ENCODE measurements at regions not wholly inside any gene's neighbourhood (a gene's known extent, or its start where the extent isn't known, plus 50 kb on each side); places are given as distances from the start of the nearest gene placed in this dataset.

DNA sequence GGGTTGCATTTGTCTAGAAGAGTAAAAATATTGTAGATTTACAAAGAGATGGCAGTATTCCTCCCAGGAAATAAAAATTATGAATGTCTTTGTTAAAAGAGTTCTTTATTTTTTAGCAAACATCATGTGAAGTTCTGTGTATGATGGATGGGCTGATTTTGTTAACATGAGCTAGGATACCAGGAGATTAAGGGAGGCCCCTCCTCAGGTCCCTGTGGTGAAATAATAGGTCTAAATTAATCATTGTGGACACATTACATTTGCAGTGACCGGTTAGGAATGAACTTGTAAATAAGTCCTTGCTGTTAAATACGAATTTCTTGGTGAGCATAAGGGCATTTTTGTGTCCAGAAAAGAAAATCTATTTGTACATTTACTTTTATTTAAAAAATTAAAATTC, 339.4 kb upstream of the PHF14 start:
- CTCF ChIA-PET = no interaction called here
- no peaks in the 10 kb centered on the region for H3K9me3 ChIP-seq (ENCODE audit: control insufficient read depth, insufficient read depth, low read depth, low read length)
- no peaks in the 10 kb centered on the region for H3K36me3 ChIP-seq (ENCODE audit: control insufficient read depth in 2 of 2, insufficient read depth in 1 of 2, low read length in 2 of 2)

DNA sequence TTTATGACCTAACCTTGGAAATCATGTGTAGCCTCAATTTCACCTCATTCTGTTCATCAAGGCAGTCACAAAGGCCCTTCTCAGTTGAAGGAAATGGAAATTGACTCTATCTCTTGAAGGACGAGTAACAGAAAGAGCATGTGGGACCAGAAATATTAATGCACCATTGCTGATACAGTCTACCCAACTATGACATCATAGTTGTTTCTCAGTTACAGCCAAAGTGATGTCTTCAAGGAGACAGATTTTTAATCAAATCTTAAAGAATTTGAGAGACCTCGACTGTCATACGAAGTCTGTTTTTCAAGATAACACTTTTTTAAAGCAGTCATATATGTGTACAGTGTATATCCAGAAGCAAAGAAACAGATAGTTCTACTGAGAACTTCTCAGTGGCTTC, 335.7 kb upstream of the PHF14 start:
- CTCF ChIA-PET = interaction anchor here (1.0 to 1.1 kb wide), 2 partner anchors 703 to 706 kb away, joined by 3 to 4 read pairs; no protein-coding TSS in a partner anchor
- H3K36me3 ChIP-seq (ENCODE audit: control insufficient read depth in 2 of 2, insufficient read depth in 1 of 2, low read length in 2 of 2) = no peaks in the 10 kb centered on the region
- POLR2A ChIA-PET = no interaction called here
- no peak overlapping the region for H3K27ac ChIP-seq (ENCODE audit: extremely low read depth, low read depth, low read length)
- H3K4me3 ChIP-seq (ENCODE audit: low read depth, low read length) = no peak overlapping the region
- H3K9me3 ChIP-seq (ENCODE audit: control insufficient read depth, insufficient read depth, low read depth, low read length) = no peaks in the 10 kb centered on the region
- no peak for TF ChIP-seq ZSCAN23 (tag by site-specific recombination; IDR thresholded peaks at IDR 0.05)
- TF ChIP-seq, protein P1, sequence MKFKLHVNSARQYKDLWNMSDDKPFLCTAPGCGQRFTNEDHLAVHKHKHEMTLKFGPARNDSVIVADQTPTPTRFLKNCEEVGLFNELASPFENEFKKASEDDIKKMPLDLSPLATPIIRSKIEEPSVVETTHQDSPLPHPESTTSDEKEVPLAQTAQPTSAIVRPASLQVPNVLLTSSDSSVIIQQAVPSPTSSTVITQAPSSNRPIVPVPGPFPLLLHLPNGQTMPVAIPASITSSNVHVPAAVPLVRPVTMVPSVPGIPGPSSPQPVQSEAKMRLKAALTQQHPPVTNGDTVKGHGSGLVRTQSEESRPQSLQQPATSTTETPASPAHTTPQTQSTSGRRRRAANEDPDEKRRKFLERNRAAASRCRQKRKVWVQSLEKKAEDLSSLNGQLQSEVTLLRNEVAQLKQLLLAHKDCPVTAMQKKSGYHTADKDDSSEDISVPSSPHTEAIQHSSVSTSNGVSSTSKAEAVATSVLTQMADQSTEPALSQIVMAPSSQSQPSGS (tag by site-specific recombination; IDR thresholded peaks at IDR 0.05; ENCODE audit: low read depth) = 0 out of 2 replicates have a peak, but pooled peaks have one; percentile 5
- H3K4me1 ChIP-seq (ENCODE audit: control insufficient read depth, insufficient read depth, low read length) = no peaks in the 10 kb centered on the region

More for the DNA sequence above, 339.4 kb upstream of the PHF14 start:
- no peaks in the 10 kb centered on the region for H3K4me1 ChIP-seq (ENCODE audit: control insufficient read depth, insufficient read depth, low read length)
- POLR2A ChIA-PET = no interaction called here
- TF ChIP-seq ZNF48 (tag by site-specific recombination; IDR thresholded peaks at IDR 0.05) (no peak), ZNF391 (tag by site-specific recombination; IDR thresholded peaks at IDR 0.05; ENCODE audit: borderline replicate concordance, low read depth) (no peak), ZNF521 (tag by site-specific recombination; IDR thresholded peaks at IDR 0.05) (no peak), ZNF239 (tag by site-specific recombination; IDR thresholded peaks at IDR 0.05) (no peak), ZNF514 (tag by site-specific recombination; IDR thresholded peaks at IDR 0.05) (no peak), GLIS2 (tag by site-specific recombination; IDR thresholded peaks at IDR 0.05) (no peak), BCL11A (tag by site-specific recombination; IDR thresholded peaks at IDR 0.05; ENCODE audit: low read depth) (no peak), ZNF555 (tag by site-specific recombination; conservative IDR thresholded peaks at IDR 0.05) (no peak), ZNF530 (tag by site-specific recombination; IDR thresholded peaks at IDR 0.05; ENCODE audit: low read depth) (no peak), EGR2 (tag by site-specific recombination; IDR thresholded peaks at IDR 0.05; ENCODE audit: low read depth) (no peak), ZNF843 (tag by site-specific recombination; IDR thresholded peaks at IDR 0.05) (no peak), ZNF658 (tag by site-specific recombination; IDR thresholded peaks at IDR 0.05) (no peak), YY1 (tag by site-specific recombination; IDR thresholded peaks at IDR 0.05) (no peak)
- TF ChIP-seq, protein P2, sequence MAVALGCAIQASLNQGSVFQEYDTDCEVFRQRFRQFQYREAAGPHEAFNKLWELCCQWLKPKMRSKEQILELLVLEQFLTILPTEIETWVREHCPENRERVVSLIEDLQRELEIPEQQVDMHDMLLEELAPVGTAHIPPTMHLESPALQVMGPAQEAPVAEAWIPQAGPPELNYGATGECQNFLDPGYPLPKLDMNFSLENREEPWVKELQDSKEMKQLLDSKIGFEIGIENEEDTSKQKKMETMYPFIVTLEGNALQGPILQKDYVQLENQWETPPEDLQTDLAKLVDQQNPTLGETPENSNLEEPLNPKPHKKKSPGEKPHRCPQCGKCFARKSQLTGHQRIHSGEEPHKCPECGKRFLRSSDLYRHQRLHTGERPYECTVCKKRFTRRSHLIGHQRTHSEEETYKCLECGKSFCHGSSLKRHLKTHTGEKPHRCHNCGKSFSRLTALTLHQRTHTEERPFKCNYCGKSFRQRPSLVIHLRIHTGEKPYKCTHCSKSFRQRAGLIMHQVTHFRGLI (tag by site-specific recombination; IDR thresholded peaks at IDR 0.05) = no peak
- TF ChIP-seq, protein P3, sequence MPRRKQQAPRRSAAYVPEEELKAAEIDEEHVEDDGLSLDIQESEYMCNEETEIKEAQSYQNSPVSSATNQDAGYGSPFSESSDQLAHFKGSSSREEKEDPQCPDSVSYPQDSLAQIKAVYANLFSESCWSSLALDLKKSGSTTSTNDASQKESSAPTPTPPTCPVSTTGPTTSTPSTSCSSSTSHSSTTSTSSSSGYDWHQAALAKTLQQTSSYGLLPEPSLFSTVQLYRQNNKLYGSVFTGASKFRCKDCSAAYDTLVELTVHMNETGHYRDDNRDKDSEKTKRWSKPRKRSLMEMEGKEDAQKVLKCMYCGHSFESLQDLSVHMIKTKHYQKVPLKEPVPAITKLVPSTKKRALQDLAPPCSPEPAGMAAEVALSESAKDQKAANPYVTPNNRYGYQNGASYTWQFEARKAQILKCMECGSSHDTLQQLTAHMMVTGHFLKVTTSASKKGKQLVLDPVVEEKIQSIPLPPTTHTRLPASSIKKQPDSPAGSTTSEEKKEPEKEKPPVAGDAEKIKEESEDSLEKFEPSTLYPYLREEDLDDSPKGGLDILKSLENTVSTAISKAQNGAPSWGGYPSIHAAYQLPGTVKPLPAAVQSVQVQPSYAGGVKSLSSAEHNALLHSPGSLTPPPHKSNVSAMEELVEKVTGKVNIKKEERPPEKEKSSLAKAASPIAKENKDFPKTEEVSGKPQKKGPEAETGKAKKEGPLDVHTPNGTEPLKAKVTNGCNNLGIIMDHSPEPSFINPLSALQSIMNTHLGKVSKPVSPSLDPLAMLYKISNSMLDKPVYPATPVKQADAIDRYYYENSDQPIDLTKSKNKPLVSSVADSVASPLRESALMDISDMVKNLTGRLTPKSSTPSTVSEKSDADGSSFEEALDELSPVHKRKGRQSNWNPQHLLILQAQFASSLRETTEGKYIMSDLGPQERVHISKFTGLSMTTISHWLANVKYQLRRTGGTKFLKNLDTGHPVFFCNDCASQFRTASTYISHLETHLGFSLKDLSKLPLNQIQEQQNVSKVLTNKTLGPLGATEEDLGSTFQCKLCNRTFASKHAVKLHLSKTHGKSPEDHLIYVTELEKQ (tag by site-specific recombination; IDR thresholded peaks at IDR 0.05; ENCODE audit: borderline replicate concordance) = no peak
- no peak overlapping the region for H3K27ac ChIP-seq (ENCODE audit: extremely low read depth, low read depth, low read length)
- no peak overlapping the region for H3K4me3 ChIP-seq (ENCODE audit: low read depth, low read length)

Measured in HEK293 (cell line).